ENCODE measurements at regions not wholly inside any gene's neighbourhood (a gene's known extent, or its start where the extent isn't known, plus 50 kb on each side); places are given as distances from the start of the nearest gene placed in this dataset.

DNA sequence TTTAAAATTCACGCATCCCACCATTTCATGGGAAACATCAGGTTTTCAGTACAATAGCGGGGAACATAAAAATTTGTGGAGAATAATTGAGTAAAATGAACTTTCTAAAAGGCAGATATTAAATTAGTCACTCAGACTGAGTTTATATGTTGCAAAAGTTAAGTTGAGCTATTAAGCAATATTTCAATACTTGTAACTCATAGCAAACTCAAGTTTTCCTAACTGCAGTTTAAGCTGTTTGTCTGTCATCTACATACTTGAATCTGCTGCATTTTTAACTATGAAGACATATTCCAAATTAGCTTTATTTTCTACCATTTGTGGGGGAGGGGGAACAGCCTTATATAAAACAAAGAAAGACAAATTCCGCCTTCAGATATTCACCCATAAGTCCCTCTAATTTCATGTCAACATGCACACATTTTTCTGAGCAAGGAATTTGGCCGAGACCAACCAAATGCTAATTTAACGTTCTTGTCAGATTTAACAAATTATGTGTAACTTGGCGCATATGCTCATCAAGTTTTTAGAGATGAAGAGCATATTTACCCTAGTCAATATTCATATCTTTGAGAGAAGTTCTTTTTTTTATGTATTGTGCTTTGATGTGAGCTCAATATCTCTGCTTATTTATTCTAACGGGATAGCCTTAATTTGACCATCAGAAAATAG lies 462.9 kb downstream of the TXNL1 start:
- 69% methylated on average over 7 of the region's 7 CpGs for WGBS (ENCODE audit: missing lambda C conversion rate)
- no peak overlapping the region for H3K4me2 ChIP-seq
- ATAC-seq, result no peak

DNA sequence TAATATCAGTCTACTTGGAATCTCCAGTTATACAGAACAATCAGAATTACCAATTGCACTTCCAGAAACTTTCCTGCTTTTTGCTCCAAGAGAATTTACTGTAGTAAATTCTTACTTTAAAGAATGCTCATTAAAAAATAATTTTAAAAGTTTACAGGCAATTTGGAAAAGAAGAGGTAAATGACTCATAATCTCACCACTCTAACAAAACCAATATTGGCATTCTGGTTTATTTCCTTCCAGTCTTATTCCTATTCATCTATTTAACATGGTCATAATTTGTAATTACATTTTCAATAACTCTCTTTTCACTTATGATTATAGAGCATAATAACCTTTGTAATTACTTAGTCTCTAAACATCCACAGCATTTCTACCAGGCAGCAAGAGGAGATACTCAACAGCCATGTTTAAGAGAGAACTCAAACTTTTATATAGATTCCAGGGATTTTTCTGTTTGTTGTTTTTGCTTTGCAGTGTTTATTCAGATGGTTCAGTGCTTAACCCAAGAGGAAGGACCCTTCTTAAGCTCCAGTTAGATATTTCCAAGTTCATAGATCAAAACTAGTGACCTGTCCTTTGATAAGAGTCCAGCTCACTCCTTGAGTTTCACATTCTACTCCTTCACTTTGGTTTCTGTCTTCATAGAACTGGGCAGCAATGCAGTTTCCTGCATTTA lies 464.7 kb downstream of the TXNL1 start:
- peaks cover 1% of the 10 kb centered on the region; the same call in 1 of the 3 replicates for H3K4me1 ChIP-seq
- no peak for ATAC-seq
- ChIA-PET CTCF (no interaction called here), POLR2A (no interaction called here)
- no peak overlapping the region for H3K27ac ChIP-seq
- H3K4me2 ChIP-seq, result no peak overlapping the region
- no peak overlapping the region for H3K4me3 ChIP-seq
- H3K9me3 ChIP-seq, result no peaks in the 10 kb centered on the region
- no peak for TF ChIP-seq POLR2AphosphoS2 (conservative IDR thresholded peaks at IDR 0.05; ENCODE audit: low read length)
- DNase-seq (ENCODE audit: low read depth in 1 of 2, low spot score in 1 of 2), result no peak
- no peak for FAIRE-seq

More for the DNA sequence above, 462.9 kb downstream of the TXNL1 start:
- no peak for TF ChIP-seq RAD21 (conservative IDR thresholded peaks at IDR 0.05 in 1 of 2, IDR thresholded peaks at IDR 0.05 in 1 of 2)
- TF ChIP-seq NPAS2 (CRISPR knock-in tag; IDR thresholded peaks at IDR 0.05; ENCODE audit: borderline replicate concordance), result no peak
- TF ChIP-seq, protein P1, sequence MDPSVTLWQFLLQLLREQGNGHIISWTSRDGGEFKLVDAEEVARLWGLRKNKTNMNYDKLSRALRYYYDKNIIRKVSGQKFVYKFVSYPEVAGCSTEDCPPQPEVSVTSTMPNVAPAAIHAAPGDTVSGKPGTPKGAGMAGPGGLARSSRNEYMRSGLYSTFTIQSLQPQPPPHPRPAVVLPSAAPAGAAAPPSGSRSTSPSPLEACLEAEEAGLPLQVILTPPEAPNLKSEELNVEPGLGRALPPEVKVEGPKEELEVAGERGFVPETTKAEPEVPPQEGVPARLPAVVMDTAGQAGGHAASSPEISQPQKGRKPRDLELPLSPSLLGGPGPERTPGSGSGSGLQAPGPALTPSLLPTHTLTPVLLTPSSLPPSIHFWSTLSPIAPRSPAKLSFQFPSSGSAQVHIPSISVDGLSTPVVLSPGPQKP (IDR thresholded peaks at IDR 0.05; ENCODE audit: low read depth, low read length), result no peak
- TF ChIP-seq, protein P2, sequence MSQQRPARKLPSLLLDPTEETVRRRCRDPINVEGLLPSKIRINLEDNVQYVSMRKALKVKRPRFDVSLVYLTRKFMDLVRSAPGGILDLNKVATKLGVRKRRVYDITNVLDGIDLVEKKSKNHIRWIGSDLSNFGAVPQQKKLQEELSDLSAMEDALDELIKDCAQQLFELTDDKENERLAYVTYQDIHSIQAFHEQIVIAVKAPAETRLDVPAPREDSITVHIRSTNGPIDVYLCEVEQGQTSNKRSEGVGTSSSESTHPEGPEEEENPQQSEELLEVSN (IDR thresholded peaks at IDR 0.05; ENCODE audit: borderline replicate concordance, low read depth), result no peak
- no peak for TF ChIP-seq NR3C1 (IDR thresholded peaks at IDR 0.05)
- TF ChIP-seq RFX5 (IDR thresholded peaks at IDR 0.05), result no peak
- TF ChIP-seq, protein P3, sequence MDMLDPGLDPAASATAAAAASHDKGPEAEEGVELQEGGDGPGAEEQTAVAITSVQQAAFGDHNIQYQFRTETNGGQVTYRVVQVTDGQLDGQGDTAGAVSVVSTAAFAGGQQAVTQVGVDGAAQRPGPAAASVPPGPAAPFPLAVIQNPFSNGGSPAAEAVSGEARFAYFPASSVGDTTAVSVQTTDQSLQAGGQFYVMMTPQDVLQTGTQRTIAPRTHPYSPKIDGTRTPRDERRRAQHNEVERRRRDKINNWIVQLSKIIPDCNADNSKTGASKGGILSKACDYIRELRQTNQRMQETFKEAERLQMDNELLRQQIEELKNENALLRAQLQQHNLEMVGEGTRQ (IDR thresholded peaks at IDR 0.05), result no peak
- no peak for TF ChIP-seq TP53 (CRISPR knock-in tag; IDR thresholded peaks at IDR 0.05)
- no peak for TF ChIP-seq HDAC2 (IDR thresholded peaks at IDR 0.05)
- TF ChIP-seq SREBF2 (IDR thresholded peaks at IDR 0.05), result no peak
- TF ChIP-seq MAZ (IDR thresholded peaks at IDR 0.05; ENCODE audit: borderline replicate concordance, low read depth, low read length), result no peak
- no peak for TF ChIP-seq ZSCAN20 (CRISPR knock-in tag; IDR thresholded peaks at IDR 0.05)
- TF ChIP-seq, protein P4, sequence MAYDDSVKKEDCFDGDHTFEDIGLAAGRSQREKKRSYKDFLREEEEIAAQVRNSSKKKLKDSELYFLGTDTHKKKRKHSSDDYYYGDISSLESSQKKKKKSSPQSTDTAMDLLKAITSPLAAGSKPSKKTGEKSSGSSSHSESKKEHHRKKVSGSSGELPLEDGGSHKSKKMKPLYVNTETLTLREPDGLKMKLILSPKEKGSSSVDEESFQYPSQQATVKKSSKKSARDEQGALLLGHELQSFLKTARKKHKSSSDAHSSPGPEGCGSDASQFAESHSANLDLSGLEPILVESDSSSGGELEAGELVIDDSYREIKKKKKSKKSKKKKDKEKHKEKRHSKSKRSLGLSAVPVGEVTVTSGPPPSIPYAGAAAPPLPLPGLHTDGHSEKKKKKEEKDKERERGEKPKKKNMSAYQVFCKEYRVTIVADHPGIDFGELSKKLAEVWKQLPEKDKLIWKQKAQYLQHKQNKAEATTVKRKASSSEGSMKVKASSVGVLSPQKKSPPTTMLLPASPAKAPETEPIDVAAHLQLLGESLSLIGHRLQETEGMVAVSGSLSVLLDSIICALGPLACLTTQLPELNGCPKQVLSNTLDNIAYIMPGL (CRISPR knock-in tag; IDR thresholded peaks at IDR 0.05; ENCODE audit: borderline replicate concordance), result no peak
- TF ChIP-seq MAFK (IDR thresholded peaks at IDR 0.05; ENCODE audit: partially characterized antibody), result no peak
- TF ChIP-seq FOSL2 (IDR thresholded peaks at IDR 0.05), result no peak
- no peak for TF ChIP-seq FOSL2 (CRISPR knock-in tag; IDR thresholded peaks at IDR 0.05)
- no peak for TF ChIP-seq RCOR1 (IDR thresholded peaks at IDR 0.05; ENCODE audit: low read depth, low read length)
- TF ChIP-seq EHF (CRISPR knock-in tag; IDR thresholded peaks at IDR 0.05), result no peak
- Histone ChIP-seq H3K4me3 (no peak overlapping the region), H3K9me3 (no peaks in the 10 kb centered on the region), H3K27ac (no peak overlapping the region), H3K4me1 (no peaks in the 10 kb centered on the region)
- FAIRE-seq, result no peak
- no peak for DNase-seq (ENCODE audit: low read depth in 1 of 2, low spot score in 1 of 2)
- CTCF ChIA-PET, result interaction anchor here (0.6 to 0.7 kb wide), 2 partner anchors 538 to 1311 kb away, joined by 3 read pairs; no protein-coding TSS in a partner anchor
- POLR2A ChIA-PET, result no interaction called here
